Nucleus accumbens (tissue), 56 donors: ENCODE measurements at regions not wholly inside any gene's neighbourhood (a gene's known extent, or its start where the extent isn't known, plus 50 kb on each side); places are given as distances from the start of the nearest gene placed in this dataset.

Experiments used
- DNase-seq, 56 donors: peaks; one replicate each; lab custom pipeline; 2025; lab: John Stamatoyannopoulos, UW

DNA sequence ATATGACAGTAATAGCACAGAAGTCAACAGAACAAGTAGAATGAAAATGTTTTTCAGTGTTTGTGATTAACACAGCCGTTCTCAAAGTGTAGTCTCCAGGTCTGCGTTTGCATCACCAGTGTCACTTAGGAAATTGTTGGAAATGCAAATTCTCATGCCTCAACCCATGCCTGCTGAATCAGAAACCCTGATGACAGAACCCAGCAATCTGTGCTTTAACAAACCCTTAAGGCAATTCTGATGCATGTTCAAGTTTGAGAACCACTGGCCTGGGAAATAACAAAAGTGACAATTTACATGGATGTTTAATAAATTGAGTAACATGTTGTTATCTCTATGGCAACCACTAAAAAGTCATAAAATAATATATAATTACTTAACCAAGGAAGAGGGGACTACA, 103.1 kb upstream of the ATP11B start:
- DNase-seq, result no peak

DNA sequence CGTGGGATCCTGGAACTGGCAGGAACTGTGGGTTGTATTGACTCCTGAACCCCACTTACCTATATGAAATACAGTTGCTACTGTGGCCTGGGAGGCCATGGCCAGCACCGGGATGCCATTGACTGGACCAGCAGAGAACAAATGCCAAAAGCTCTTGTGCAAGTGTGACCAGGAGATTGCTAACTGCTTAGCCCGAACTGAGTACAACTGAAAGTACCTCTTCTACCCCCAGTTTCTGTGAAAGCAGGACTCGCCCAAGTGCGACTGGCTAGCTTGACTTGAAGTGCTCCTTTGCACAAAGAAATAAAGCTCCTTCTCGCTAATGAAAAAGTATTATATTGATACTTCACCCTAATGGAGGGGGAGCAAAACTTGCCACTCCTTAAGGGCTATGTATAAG, 101.3 kb upstream of the ATP11B start:
- no peak for DNase-seq

- no peak for DNase-seq
These were observed 100.6 kb upstream of the ATP11B start for GRCh38 chr3:182692695-182693094.

GRCh38 chr3:182693723-182694122, 99.6 kb upstream of the ATP11B start:
- no peak for DNase-seq

DNA sequence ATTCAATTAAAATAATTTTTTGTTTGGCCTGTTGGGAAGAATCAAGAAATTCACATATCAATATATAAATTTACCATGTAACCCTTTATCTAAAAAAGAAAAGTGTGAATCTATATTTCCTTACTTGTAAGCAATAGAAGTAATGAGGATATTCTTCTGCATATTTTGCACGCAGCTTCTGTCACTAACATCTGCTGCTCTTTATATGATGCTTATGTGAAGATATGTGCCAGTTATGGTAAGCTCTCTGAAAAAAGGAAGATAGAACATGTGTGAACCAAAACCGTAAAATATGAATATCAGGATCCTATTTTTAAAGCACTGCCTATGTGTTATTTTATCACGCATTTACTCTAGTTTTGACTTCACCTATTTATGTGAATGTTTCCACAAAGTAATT, 96.4 kb upstream of the ATP11B start:
- no peak for DNase-seq

GRCh38 chr3:182697345-182697919, 95.9 kb upstream of the ATP11B start:
- DNase-seq, result no peak

- DNase-seq, result no peak
These were observed 95.2 kb upstream of the ATP11B start for GRCh38 chr3:182698078-182698477.

- no peak for DNase-seq
These were observed 93.6 kb upstream of the ATP11B start for GRCh38 chr3:182699550-182700170.

- DNase-seq, result no peak
These were observed 91.1 kb upstream of the ATP11B start for GRCh38 chr3:182702216-182702615.

GRCh38 chr3:182703233-182703632, 90.1 kb upstream of the ATP11B start:
- no peak for DNase-seq

- no peak for DNase-seq
These were observed 88.4 kb upstream of the ATP11B start for GRCh38 chr3:182704926-182705325.

- no peak for DNase-seq
These were observed 84.5 kb upstream of the ATP11B start for GRCh38 chr3:182708810-182709209.

- DNase-seq, result no peak
These were observed 84.0 kb upstream of the ATP11B start for GRCh38 chr3:182709306-182709705.

DNA sequence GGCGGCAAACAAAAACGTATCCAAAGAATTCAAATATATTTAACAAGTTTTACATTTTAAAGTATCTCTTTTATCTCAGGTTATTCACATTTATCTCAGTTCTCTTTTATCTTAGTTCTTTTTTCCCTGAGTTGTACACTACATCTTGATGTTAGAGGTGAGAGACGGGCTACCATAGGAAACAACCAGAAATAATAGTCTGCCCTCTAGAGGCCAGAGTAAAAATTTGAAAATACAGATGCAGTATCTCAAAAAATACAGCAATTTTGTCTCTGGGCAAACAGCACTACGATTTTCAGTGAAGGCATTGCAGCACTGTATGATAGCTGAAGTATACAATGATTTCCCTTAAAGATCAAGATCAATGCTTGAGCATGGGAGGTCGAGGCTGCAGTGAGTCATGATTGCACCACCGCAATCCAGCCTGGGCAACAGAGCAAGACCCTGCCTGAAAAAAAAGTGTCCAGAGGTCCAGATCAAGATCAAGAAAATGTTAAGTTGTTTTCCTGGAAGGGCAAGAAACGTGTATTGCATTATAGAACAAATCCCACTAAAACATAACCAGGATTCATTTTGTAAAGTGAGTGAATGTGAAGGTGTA, 82.6 kb upstream of the ATP11B start:
- DNase-seq, result no peak

- DNase-seq, result no peak
These were observed 82.0 kb upstream of the ATP11B start for GRCh38 chr3:182711261-182711683.

DNA sequence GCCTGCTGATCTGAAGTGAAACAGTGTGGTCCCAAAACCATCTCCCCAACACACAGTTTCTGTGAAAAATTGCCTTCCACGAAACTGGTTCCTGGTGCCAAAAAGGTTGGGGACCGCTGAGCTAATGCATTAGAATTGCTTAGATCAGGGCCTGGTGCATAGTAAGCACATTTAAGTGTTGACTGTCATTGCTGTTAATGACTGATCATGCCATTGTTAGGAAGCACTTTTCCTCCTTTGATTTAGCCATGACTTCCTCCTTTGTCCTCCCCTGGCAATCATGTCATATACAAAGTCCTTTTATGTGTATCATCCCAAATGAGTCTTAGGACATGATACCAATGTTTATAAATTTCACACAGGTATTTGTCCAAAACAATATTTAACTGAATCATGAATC, 81.5 kb upstream of the ATP11B start:
- DNase-seq, result no peak

- DNase-seq, result no peak
These were observed 80.2 kb upstream of the ATP11B start for GRCh38 chr3:182713111-182713510.

DNA sequence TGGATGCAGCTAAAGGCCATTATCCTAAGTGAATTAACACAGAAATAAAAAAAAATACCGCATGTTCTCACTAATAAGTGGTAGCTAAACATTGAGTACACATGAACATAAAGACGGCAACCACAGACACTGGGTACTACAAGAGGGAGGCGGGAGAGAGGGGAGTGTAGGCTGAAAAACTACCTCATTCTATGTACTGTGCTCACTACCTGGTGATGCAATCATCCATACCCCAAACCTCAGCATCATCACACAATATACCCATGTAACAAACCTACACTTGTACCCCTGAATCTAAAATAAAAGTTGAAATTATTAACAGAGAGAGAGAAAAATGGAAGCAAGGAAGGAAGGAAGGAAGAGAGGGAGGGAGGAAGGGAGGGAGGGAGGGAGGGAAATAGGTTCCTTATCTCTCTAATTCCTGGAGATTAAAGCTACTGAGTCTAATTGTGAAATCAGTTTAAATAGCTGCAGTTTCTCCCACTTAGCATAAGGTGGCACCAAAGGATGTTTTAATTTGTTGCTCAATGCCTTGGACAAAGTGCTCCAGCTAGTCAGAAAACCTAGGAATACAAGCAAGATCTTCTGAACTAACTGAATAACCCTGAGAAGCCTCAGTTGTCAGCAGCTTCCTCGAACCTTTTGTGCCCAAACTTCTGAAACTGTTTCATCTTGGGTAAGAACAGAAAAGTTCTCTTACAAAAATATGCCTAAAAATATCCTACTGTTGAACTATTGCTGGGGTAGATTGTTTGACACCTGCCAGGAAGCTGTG, 79.4 kb upstream of the ATP11B start:
- DNase-seq, result peak in 5 of 56 donors; percentile 2 to 6 (median 5)

GRCh38 chr3:182715006-182715405, 78.3 kb upstream of the ATP11B start:
- DNase-seq, result no peak

DNA sequence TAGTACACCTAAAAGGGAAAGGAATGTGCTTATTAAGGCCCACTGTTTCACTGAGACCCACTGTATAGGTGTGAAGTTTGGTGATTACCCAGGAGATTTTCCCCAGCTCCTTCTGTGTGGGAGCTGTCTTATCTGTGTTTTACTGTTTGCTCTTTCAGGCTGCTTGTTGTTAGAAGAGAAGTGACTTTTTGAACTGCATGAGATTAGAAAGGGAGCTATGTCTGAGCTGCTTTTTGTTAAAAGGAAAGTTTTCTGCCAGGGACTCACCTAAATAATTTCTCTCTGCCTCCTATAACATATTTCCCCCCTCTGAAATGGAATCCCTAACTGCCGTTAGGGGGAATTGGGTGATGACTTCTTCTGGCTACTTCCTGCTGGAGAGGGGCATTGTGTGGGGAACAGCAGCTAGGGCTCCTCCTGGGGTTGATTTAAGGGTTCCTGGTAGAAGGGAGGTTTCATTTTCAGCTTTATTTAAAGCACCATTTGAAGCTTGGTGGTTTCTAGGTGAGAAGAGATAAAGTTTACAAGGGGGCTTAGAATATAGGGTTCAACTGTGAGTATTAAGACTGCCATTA, 77.1 kb upstream of the ATP11B start:
- DNase-seq, result no peak

DNA sequence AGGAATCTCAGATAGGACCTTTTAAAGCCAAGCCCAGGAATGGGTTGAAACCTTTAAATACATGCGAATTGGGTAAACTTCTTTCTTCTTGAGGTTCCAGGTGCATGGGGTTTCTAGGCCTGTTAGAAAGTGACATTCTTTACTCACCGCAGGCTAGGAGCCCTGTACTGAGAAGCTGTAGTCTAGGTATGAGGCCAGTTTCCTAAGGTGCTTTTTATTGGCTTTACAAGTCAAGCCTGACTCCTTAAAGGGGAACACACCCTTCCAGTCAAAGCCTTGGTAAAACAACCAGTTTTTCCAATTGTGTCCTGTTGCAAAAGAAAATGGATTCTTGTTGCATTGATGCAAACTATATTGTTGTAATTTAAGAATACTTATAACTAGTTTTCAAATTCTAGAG, 76.1 kb upstream of the ATP11B start:
- no peak for DNase-seq
